ENCODE measurements at regions not wholly inside any gene's neighbourhood (a gene's known extent, or its start where the extent isn't known, plus 50 kb on each side); places are given as distances from the start of the nearest gene placed in this dataset.

DNA sequence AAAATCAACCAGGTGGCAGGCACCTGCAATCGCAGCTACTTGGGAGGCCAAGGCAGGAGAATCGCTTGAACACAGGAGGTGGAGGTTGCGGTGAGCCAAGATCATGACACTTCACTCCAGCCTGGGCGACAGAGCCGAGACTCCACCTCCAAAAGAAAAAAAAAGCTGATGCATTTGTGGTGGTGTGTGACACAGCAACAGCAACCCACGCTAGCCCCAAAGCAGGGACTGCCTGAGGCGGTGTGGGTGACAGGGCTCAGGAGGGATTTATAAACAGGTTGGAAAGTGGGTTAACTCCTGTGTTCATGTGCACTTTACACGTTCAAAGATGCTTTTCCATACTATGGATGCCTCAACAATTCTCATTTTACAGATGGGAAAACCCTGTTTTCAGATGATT lies 395.9 kb upstream of the PODXL start:
- dilution Hi-C loops (cut with MboI; ENCODE audit: extremely low pct_ligation_motif_present, low sequenced_read_pairs), result no loop called here
- H3K9ac ChIP-seq (ENCODE audit: control insufficient read depth, extremely low read depth, insufficient read depth, low read length), result no peak overlapping the region
- H3K36me3 ChIP-seq (ENCODE audit: control insufficient read depth in 2 of 2, extremely low read depth in 1 of 2, insufficient read depth in 2 of 2, low read length in 2 of 2), result no peaks in the 10 kb centered on the region
- no peak overlapping the region for H3K27ac ChIP-seq (ENCODE audit: control insufficient read depth, insufficient read depth, low read length)
- peaks cover 12% of the 10 kb centered on the region for H3K27me3 ChIP-seq (ENCODE audit: control insufficient read depth, extremely low read depth, insufficient read depth, low read length)
- no peaks in the 10 kb centered on the region for H3K4me1 ChIP-seq (ENCODE audit: control insufficient read depth, extremely low read depth, insufficient read depth, low read length)
- DNase-seq (ENCODE audit: low read depth, low spot score), result no peak
- no peaks in the 10 kb centered on the region for H3K79me2 ChIP-seq (ENCODE audit: control insufficient read depth, insufficient read depth, low read length)
- H3K4me3 ChIP-seq (ENCODE audit: control insufficient read depth in 2 of 3, extremely low read depth in 1 of 3, insufficient read depth in 2 of 3, low read depth in 1 of 3, low read length in 3 of 3), result no peak overlapping the region
- H3K9me1 ChIP-seq (ENCODE audit: control insufficient read depth, extremely low read depth, insufficient read depth, low read length), result no peaks in the 10 kb centered on the region
- no peak for FAIRE-seq
- no peaks in the 10 kb centered on the region for H4K20me1 ChIP-seq (ENCODE audit: control insufficient read depth, extremely low read depth, insufficient read depth, low read length)
- no peaks in the 10 kb centered on the region for H3K9me3 ChIP-seq (ENCODE audit: control insufficient read depth, low read depth, low read length)
- H2AFZ ChIP-seq (ENCODE audit: control insufficient read depth, low read length), result no peak overlapping the region
- no peak for TF ChIP-seq EZH2 (IDR thresholded peaks at IDR 0.05; ENCODE audit: low read length)
- TF ChIP-seq, protein P1, sequence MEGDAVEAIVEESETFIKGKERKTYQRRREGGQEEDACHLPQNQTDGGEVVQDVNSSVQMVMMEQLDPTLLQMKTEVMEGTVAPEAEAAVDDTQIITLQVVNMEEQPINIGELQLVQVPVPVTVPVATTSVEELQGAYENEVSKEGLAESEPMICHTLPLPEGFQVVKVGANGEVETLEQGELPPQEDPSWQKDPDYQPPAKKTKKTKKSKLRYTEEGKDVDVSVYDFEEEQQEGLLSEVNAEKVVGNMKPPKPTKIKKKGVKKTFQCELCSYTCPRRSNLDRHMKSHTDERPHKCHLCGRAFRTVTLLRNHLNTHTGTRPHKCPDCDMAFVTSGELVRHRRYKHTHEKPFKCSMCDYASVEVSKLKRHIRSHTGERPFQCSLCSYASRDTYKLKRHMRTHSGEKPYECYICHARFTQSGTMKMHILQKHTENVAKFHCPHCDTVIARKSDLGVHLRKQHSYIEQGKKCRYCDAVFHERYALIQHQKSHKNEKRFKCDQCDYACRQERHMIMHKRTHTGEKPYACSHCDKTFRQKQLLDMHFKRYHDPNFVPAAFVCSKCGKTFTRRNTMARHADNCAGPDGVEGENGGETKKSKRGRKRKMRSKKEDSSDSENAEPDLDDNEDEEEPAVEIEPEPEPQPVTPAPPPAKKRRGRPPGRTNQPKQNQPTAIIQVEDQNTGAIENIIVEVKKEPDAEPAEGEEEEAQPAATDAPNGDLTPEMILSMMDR (optimal IDR thresholded peaks at IDR 0.05 in 1 of 3, IDR thresholded peaks at IDR 0.05 in 1 of 3, conservative IDR thresholded peaks at IDR 0.05 in 1 of 3; ENCODE audit: extremely low read depth in 1 of 3, insufficient read depth in 2 of 3, low read length in 3 of 3), result no peak
- H3K4me2 ChIP-seq (ENCODE audit: control insufficient read depth, extremely low read depth, insufficient read depth, low read depth, low read length), result no peak overlapping the region

- Histone ChIP-seq H3K9me3 (ENCODE audit: control insufficient read depth, low read depth, low read length) (no peaks in the 10 kb centered on the region), H3K36me3 (ENCODE audit: control insufficient read depth in 2 of 2, extremely low read depth in 1 of 2, insufficient read depth in 2 of 2, low read length in 2 of 2) (no peaks in the 10 kb centered on the region), H3K27ac (ENCODE audit: control insufficient read depth, insufficient read depth, low read length) (no peak overlapping the region), H3K4me2 (ENCODE audit: control insufficient read depth, extremely low read depth, insufficient read depth, low read depth, low read length) (no peak overlapping the region), H4K20me1 (ENCODE audit: control insufficient read depth, extremely low read depth, insufficient read depth, low read length) (no peaks in the 10 kb centered on the region), H3K4me3 (ENCODE audit: control insufficient read depth in 2 of 3, extremely low read depth in 1 of 3, insufficient read depth in 2 of 3, low read depth in 1 of 3, low read length in 3 of 3) (no peak overlapping the region), H3K9me1 (ENCODE audit: control insufficient read depth, extremely low read depth, insufficient read depth, low read length) (no peaks in the 10 kb centered on the region), H3K79me2 (ENCODE audit: control insufficient read depth, insufficient read depth, low read length) (no peaks in the 10 kb centered on the region), H3K27me3 (ENCODE audit: control insufficient read depth, extremely low read depth, insufficient read depth, low read length) (peaks cover 22% of the 10 kb centered on the region), H3K9ac (ENCODE audit: control insufficient read depth, extremely low read depth, insufficient read depth, low read length) (no peak overlapping the region), H2AFZ (ENCODE audit: control insufficient read depth, low read length) (no peak overlapping the region), H3K4me1 (ENCODE audit: control insufficient read depth, extremely low read depth, insufficient read depth, low read length) (no peaks in the 10 kb centered on the region)
- dilution Hi-C loops (cut with MboI; ENCODE audit: extremely low pct_ligation_motif_present, low sequenced_read_pairs), result no loop called here
- no peak for FAIRE-seq
- DNase-seq (ENCODE audit: low read depth, low spot score), result no peak
- TF ChIP-seq, protein P1 (optimal IDR thresholded peaks at IDR 0.05 in 1 of 3, IDR thresholded peaks at IDR 0.05 in 1 of 3, conservative IDR thresholded peaks at IDR 0.05 in 1 of 3; ENCODE audit: extremely low read depth in 1 of 3, insufficient read depth in 2 of 3, low read length in 3 of 3), result no peak
- no peak for TF ChIP-seq EZH2 (IDR thresholded peaks at IDR 0.05; ENCODE audit: low read length)
Measured at GRCh38 chr7:131950758-131951157, 394.3 kb upstream of the PODXL start.
